Stimulated activated naive CD8-positive, alpha-beta T cell treated with anti-CD3 and anti-CD28 coated beads, Interleukin-15, Interleukin-2, amounts not matched to agents 100 ng/mL and 50 ng/mL, for 24 hours (primary cell): ENCODE measurements at regions not wholly inside any gene's neighbourhood (a gene's known extent, or its start where the extent isn't known, plus 50 kb on each side); places are given as distances from the start of the nearest gene placed in this dataset.
"Not testable (repeated sequence)": the region's sequence is repeated elsewhere in the genome, so short reads cannot be mapped to it uniquely, and the experiment has no call there.

Source experiments
- H3K27ac Mint-ChIP-seq: one replicate; pipeline ENCODE4 v1.8.0; 2021; ENCODE audit warnings: mild to moderate bottlenecking, mixed read lengths
- H3K27me3 Mint-ChIP-seq: one replicate; pipeline ENCODE4 v1.8.0; 2021; ENCODE audit warnings: mixed read lengths
- H3K36me3 Mint-ChIP-seq: one replicate; pipeline ENCODE4 v1.8.0; 2021; ENCODE audit warnings: low read depth, mixed read lengths
- H3K4me1 Mint-ChIP-seq: one replicate; pipeline ENCODE4 v1.8.0; 2021; ENCODE audit warnings: low read depth, mixed read lengths
- H3K4me3 Mint-ChIP-seq: one replicate; pipeline ENCODE4 v1.8.0; 2021; ENCODE audit warnings: mild to moderate bottlenecking, mixed read lengths
- H3K9me3 Mint-ChIP-seq: one replicate; pipeline ENCODE4 v1.8.0; 2021; ENCODE audit warnings: mixed read lengths

- Mint-ChIP-seq H3K4me1 (no peaks in the 10 kb centered on the region), H3K27ac (no peak overlapping the region), H3K36me3 (no peaks in the 10 kb centered on the region), H3K27me3 (peaks cover 21% of the 10 kb centered on the region), H3K4me3 (no peak overlapping the region), H3K9me3 (peaks cover 13% of the 10 kb centered on the region)
Observed at GRCh38 chr1:166730299-166730888, 108.9 kb upstream of the POGK start.

DNA sequence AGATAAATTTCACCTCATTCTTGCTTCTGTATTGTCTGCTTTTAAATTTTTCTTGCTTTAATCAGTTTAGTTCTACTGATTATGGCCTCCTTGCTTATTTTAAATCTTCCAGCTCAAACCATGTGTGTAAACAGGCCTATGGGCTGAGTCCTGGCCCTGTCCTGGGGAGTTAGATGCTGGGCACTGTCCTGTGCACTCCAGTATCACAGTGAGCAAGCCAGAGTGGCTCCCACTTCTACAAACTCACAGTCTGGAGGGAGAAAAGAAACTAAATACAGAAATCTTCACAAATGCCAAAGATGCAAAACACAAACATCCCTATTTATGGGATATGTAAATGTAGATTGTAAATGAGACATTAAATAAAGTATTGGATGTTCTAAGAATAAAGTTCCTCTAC lies 101.1 kb upstream of the POGK start:
- no peak overlapping the region for H3K4me3 Mint-ChIP-seq
- H3K27ac Mint-ChIP-seq, result no peak overlapping the region
- H3K27me3 Mint-ChIP-seq, result peaks cover 12% of the 10 kb centered on the region
- H3K4me1 Mint-ChIP-seq, result no peaks in the 10 kb centered on the region
- peaks cover 4% of the 10 kb centered on the region for H3K9me3 Mint-ChIP-seq
- no peaks in the 10 kb centered on the region for H3K36me3 Mint-ChIP-seq

DNA sequence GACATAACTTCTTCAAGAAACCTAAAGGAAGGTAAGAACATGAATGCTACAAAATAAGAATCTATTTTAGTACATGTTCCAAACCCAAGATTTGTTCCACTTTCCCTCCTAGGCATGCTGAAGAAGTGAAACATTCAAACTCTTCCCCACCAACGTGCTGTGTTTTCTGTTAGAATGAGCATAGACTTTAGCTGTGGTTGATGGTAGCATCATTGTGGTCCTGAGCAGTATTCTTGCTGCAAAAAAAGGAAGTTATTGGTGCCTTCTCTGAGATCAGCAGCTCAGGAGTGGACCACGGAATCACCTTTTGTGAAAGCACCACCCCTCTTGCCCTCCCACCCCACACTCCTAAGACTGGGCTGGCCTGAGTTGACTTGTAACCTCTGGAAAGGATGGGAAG lies 100.4 kb upstream of the POGK start:
- Mint-ChIP-seq H3K9me3 (peaks cover 4% of the 10 kb centered on the region), H3K36me3 (no peaks in the 10 kb centered on the region), H3K27me3 (peaks cover 11% of the 10 kb centered on the region), H3K4me3 (no peak overlapping the region), H3K4me1 (no peaks in the 10 kb centered on the region), H3K27ac (no peak overlapping the region)

GRCh38 chr1:166740668-166741276 lies 98.5 kb upstream of the POGK start:
- Mint-ChIP-seq H3K4me3 (no peak overlapping the region), H3K36me3 (no peaks in the 10 kb centered on the region), H3K4me1 (no peaks in the 10 kb centered on the region), H3K27ac (no peak overlapping the region), H3K27me3 (peaks cover 8% of the 10 kb centered on the region), H3K9me3 (peaks cover 14% of the 10 kb centered on the region)

DNA sequence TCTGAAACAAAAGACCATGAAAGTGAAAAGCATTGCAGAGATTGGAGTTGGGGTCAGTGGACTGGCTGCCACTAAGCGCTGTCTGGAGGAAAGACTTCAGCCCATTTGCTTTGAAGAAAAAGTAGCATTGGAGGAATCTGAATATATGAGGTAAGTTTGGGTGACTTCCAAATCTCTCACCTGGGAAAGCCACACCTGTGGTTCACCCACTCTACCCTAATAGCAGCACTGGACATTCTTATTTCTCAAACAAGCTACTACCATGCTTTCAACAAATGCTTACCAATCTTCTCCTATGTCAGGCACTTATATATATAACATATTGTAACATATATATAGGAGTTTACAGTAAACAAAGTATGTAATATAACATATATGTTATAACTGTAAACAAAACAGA lies 76.0 kb upstream of the POGK start:
- Mint-ChIP-seq H3K9me3 (no peaks in the 10 kb centered on the region), H3K4me3 (no peak overlapping the region), H3K4me1 (no peaks in the 10 kb centered on the region), H3K27me3 (no peaks in the 10 kb centered on the region), H3K36me3 (no peaks in the 10 kb centered on the region), H3K27ac (no peak overlapping the region)

DNA sequence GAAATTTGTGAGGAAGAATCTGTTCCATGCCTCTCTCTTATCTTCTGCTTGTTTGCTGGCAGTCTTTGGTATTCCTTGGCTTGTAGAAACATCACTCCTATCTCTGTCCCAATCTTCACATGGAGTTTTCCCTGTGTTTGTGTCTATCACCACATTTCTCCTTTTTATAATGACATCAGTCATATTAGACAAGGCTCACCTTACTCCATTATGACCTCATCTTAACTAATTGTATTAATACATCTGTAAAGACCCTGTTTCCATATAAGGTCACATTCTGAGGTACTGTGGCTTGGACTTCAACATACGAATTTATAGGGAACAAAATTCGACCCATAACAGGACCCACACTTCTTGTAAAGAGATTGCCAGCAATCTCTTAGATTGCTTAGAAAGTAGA lies 72.3 kb upstream of the POGK start:
- Mint-ChIP-seq H3K36me3 (no peaks in the 10 kb centered on the region), H3K9me3 (peaks cover 18% of the 10 kb centered on the region), H3K4me1 (no peaks in the 10 kb centered on the region), H3K27ac (no peak overlapping the region), H3K27me3 (no peaks in the 10 kb centered on the region), H3K4me3 (no peak overlapping the region)

DNA sequence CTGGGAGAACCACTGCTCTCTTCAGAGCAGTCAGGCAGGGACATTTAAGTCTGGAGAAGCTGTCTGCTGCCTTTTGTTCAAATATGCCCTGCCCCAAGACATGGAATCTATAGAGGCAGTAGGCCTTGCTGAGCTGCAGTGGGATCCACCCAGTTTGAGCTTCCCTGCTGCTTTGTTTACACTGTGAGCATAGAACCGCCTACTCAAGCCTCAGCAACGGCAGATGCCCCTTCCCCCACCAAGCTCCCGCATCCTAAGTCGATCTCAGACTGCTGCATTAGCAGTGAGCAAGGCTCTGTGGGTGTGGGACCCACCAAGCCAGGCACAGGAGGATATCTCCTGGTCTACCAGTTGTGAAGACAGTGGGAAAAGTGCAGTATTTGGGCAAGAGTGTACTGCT lies 54.6 kb upstream of the POGK start:
- H3K36me3 Mint-ChIP-seq, H3K27ac Mint-ChIP-seq, H3K4me1 Mint-ChIP-seq, H3K4me3 Mint-ChIP-seq, H3K9me3 Mint-ChIP-seq: not testable (repeated sequence)
- H3K27me3 Mint-ChIP-seq, result peaks cover 36% of the 10 kb centered on the region

GRCh38 chr1:166785987-166786386 lies 53.3 kb upstream of the POGK start:
- Mint-ChIP-seq H3K27me3 (peaks cover 48% of the 10 kb centered on the region), H3K9me3 (no peaks in the 10 kb centered on the region), H3K36me3 (no peaks in the 10 kb centered on the region), H3K4me3 (no peak overlapping the region), H3K27ac (no peak overlapping the region), H3K4me1 (no peaks in the 10 kb centered on the region)

- Mint-ChIP-seq H3K36me3 (no peaks in the 10 kb centered on the region), H3K4me1 (no peaks in the 10 kb centered on the region), H3K27ac (no peak overlapping the region), H3K27me3 (peaks cover 46% of the 10 kb centered on the region), H3K4me3 (no peak overlapping the region), H3K9me3 (no peaks in the 10 kb centered on the region)
Observed at GRCh38 chr1:166789286-166789685, 50.0 kb upstream of the POGK start.
